HG03097 (cell line): ENCODE measurements at regions not wholly inside any gene's neighbourhood (a gene's known extent, or its start where the extent isn't known, plus 50 kb on each side); places are given as distances from the start of the nearest gene placed in this dataset.
"Not testable (repeated sequence)": the region's sequence is repeated elsewhere in the genome, so short reads cannot be mapped to it uniquely, and the experiment has no call there.

Experiments used
- ATAC-seq: cut with Tn5 transposase; IDR thresholded peaks from one replicate; pipeline ENCODE4 v1.9.1; 2021; ENCODE audit not compliant: unreplicated experiment, low FRiP score

DNA sequence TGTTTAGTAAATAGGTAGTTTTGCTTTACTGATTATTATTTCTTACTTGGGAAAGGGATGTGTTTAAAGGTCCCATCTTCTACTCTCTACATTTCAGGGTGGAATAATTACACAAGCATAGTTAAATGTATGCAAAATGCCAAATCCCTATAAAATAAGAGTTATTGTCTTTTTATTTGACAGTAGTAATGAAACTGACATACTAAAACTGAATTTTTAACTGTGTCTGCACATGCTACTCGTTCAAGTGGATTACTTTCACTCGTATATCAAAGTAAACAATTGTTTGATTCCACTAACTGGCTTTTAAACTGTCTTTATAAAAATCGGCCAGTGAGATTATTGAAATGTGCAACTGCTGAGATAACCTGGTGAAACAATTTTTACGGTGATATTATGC, 602.9 kb upstream of the ADGRB3 start:
- ATAC-seq: no peak

DNA sequence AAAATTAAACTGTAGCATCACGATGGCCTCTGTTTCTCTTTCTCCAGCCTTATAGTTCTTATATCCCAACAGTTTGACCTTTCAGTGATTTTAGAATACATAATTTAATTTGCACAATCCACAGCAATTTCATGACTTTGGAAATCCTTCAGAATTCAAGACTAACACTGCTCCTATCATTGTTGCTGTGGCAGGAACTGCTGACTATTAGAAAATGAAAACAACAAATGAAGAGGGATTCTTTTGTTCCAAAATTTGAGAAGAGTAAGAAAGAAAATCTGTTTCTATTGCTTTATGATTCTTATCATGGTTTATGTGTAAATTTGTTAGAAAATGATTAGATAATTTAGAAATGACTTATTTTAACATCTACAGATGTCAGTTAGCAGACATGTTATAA, 604.0 kb upstream of the ADGRB3 start:
- no peak for ATAC-seq

DNA sequence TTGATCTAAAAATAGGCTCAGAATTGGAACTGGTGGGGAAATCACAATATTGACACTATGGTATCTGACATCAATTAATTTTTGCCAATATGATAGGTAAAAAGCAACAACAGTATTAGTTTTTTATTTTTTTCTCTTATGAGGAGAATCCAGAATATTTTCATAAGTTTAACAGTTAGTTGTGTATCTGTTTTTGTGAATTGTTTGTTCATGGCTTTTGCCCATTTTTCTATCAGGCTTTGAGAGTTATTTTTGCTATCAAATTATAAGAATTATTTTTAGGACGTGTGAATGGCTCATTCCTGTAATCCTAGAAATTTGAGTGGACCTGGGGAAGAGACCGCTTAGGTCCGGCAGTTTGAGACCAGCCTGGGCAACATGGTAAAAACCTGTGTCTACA, 608.6 kb upstream of the ADGRB3 start:
- no peak for ATAC-seq

DNA sequence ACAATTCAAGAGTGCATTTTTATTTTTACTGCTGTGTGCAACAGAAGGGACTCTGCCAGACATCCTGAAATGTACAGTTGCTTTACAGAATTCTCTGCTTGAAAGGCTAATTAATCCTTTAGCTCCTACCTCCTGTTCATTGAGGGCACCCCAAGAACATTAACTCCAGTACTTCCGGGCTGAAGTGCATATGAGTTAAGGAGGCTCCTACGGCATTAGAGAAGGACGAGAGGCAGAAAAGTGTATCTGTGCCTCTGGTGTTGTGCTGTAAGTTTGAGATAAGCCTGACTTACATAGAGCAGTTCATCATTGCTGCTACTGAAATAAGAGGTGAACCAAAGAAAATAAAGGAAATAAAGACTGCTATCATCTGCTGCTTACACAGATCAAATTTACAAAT, 609.3 kb upstream of the ADGRB3 start:
- no peak for ATAC-seq

DNA sequence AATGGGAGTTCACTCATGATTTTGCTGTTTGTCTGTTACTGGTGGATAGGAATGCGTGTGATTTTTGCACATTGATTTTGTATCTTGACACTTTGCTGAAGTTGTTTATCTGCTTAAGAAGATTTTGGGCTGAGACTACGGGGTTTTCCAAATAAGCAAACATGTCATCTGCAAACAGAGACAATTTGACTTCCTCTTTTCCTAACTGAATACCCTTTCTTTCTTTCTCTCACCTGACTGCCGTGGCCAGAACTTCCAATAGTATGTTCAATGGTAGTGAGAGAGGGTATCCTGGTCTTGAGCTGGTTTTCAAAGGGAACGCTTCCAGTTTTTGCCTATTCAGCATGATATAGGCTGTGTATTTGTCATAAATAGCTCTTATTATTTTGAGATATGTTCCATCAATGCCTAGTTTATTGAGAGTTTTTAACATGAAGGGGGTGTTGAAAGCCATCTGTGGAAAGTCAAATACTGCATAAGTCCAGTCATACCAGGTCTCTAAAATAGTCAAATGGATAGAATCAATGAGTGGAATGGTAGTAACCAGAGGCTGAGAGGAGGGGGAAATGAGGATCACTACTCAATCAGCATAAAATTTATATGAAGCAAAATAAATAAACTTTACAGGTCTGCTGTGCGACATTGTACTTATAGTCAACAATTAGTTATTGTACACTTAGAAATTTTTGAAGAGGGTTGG, 610.4 kb upstream of the ADGRB3 start:
- no peak for ATAC-seq

DNA sequence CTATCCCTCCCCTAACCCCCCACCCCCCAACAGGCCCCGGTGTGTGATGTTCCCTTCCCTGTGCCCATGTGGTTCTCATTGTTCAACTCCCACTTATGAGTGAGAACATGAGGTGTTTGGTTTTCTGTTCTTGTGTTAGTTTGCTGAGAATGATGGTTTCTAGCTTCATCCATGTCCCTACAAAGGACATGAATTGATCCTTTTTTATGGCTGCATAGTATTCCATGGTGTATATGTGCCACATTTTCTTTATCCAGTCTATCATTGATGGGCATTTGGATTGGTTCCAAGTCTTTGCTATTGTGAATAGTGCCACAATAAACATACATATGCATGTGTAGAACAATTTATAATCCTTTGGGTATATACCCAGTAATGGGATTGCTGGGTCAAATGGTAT, 612.1 kb upstream of the ADGRB3 start:
- ATAC-seq: not testable (repeated sequence)

DNA sequence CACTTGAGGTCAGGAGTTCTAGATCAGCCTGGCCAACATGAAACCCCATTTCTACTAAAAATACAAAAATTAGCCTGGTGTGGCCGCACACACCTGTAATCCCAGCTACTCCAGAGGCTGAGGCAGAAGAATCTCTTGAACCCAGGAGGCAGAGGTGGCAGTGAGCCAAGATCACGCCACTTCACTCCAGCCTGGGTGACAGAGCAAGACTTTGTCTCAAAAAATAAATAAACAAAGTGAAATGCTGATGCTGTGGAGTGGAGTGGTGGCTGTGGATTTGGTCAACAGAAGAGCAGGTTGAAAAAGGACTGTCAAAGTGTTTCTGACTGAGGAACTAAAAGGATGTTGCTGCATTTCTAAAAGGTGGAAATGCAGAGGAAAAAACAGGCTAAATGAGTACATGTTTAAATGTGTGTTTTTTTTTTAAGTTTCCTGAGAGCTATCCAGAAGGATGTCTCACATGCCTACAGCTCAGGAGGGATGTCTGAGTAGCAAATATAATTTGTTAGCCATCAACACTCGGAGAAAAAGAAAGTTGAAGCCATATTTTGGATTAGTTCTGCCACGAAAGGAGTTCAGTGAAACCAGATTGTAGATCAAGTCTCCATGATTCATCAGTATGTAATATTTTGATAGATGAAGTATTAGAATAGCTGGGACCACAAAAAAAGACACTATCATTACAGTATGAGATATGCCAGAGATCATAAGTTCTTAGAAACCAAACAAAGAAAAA, 621.1 kb upstream of the ADGRB3 start:
- ATAC-seq: no peak

DNA sequence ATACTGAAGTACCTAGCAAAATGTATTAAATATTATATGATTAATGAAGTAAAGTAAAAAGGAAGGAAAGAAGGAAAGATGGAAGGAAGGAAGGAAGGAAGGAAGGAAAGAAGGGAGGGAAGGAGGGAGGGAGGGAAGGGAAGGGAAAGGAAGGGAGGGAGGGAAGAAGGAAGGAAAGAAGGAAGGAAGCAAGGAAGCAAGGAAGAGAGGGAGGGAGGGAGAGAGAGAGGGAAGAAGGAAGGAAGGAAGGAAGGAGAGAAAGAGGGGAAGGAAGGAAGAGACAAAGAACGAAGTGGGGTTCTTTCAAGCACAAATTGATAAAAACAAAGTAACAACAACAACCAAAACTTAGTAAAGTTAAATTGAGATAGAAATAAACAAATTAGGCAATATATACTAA, 622.3 kb upstream of the ADGRB3 start:
- ATAC-seq: no peak

DNA sequence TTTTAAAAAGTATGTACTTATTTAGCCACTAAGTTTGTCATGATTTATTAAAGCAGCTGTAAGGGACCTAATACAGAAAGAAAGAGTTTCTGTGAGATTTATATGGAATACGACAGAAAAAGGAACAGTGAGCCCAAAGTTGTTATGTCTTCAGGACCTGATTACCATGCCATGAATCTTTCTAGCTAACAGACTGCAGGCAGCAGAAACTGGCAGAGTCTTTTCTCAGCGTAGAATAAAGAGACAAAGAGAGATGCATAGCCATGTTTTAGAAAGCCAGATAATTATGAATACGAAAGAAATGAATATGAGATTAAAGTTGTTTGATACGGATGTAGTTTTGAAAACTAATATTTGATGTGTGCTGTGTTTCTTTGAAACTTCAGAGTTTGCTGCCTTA, 624.1 kb upstream of the ADGRB3 start:
- ATAC-seq: no peak

DNA sequence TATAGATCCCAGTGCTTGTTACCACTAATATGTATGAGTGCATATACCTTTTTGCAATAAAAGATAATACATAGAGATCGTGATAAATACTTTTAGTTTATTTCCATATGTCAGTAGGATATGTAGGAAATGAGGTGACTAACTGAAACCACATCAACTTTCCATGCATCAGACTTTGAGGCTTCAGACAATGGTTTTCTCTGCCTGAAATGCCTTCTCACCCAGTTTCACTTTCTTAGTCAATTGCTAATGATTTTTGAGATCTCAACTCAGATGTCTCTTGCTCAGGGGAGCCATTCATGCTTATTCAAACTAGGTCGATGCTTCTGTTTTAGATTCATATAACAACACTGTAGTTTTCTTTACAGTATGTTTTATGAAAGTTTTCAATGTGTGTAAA, 626.6 kb upstream of the ADGRB3 start:
- ATAC-seq: no peak

DNA sequence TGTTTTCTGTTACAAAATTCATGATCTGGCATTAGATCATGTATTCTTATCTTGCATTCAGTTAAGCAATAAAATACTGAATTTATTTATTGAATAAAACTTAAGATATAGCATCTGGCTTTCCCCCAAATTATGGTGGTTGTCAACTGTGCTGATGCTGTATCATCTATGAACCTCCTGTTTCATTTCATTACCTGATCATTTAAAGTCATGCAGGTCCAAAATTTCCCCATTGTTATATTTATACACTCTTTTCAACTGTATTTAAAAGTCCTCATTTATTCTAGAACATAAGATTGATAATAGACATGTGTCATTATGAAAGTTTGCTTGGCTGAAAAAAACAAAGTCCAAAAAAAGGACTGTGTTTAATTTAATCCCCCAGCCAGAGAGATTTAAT, 627.4 kb upstream of the ADGRB3 start:
- ATAC-seq: no peak

DNA sequence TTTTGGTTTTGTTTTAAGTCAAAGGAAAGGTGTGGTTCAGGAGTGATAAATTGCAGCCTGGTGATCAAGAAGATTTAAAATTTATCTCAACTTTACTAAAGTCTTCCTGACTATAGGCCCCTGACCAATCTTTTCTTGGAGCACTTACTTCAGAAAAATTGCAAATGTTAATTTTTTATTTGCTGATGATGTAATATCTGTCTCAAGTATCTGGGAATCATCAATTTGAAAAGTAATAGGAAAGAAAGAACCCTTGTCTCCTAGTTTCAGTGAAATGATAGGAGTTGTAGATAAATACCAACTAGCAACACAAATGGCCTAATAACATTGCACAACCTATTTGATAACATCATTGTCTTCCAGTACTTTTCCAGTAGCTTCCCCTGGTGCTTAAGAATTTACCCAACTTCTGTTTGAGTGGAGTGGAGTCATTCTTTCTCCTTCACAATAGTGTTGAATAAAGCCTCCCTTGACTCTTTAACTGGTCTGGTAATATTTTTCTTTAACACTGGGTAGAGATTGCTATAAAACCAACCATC, 648.3 kb upstream of the ADGRB3 start:
- no peak for ATAC-seq

DNA sequence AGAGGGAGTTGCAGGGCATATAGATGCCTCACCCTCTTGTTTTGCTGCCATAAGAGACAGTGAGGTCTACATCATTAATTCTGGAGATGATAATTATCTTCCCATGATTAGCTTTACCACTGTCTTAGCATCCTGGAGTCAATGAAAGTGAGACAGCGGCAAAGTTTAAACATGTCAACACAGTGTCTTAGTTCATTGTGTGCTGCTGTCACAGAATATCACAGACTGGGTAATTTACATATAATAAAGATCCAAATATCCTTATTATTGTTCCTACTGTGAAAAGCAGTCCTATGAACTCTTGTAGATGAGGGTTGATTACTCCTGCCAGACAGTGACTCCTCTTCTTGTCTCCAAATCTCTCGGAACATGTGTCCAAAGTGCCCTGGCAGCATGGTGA, 658.6 kb upstream of the ADGRB3 start:
- no peak for ATAC-seq

DNA sequence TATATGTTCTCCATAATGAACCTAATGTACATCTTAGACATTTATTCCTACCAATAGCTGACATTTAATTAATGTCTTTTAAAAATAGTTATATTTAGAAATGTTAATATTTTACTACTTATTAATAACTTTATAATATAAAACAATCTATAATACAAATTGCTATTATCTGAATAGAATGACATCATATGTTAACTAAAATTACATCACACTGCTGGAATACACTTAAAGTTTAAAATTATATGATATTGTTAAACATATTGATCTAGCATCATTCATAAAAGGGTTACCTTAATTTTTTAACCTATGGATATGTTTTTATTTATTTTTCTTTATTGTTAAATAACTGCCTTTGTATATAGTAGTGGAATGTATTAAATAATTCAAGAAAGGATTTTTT, 660.2 kb upstream of the ADGRB3 start:
- ATAC-seq: no peak

DNA sequence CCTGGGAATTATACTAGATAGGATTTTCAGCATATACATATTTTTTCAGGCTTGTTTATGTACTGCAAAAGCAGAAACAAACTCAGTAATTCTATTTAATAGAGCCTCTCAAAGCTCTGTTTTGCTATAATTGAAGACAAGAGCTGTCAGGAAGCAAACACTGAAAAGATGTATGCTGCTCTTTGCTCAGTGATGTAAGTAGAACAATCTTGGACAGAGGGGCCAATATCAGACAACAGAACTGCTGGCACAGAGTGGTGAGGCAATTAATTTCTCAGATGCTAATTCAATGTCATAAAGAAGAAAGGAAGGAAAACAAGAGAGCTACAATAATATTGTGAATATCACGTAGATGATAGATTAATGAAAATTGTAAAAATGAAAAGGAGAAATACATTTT, 663.3 kb upstream of the ADGRB3 start:
- ATAC-seq: no peak

DNA sequence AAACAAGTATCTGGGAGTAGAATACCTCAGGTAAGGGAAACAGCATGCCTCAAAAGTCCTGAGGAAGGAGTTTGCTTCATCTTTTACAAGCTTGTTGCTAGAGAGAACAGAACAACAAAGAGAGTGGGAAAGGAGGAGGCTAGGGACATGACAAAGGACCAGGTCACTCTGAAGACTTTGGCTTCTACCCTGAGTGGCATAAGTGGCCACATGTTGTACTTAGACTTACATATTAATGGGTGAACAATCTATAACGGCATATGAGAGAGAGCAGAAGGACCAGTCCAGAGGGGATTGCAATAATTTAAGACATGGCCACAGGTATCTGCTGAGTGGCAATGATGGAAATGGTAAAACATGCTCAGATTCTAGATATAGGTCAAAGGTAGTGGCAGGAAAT, 668.3 kb upstream of the ADGRB3 start:
- ATAC-seq: no peak

DNA sequence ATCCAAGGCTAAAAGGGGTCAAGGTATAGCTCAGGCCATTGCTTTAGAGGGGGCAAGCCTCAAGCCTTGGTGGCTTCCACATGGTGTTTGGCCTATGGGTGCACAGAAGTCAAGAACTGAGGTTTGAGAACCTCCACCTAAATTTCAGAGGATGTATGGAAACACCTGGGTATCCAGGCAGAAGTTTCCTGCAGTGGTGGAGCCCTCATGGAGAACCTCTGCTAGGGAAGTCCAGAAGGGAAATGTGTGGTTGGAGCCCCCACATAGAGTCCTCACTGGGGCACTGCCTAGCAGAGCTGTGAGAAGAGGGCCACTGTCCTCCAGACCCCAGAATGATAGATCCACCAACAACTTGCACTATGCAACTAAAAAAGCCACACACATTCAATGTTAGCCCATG, 678.7 kb upstream of the ADGRB3 start:
- no peak for ATAC-seq

DNA sequence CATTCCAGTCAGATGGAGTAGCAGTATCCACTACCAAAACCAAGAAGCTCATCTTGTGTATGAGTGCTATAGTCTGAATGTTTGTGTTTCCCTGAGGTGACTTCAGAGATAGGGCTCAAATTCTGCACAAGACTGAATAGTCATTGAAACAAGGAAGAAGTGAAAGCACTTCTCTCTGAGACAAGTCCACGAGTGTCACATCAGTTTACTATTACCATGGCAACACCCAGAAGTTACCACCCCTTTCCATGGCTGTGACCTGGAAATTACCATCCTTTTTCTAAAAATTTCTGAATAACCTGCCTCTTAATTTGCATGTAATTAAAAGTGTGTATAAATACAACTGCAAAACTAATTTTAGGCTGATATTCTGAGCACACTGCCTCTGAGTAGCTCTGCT, 682.1 kb upstream of the ADGRB3 start:
- no peak for ATAC-seq

DNA sequence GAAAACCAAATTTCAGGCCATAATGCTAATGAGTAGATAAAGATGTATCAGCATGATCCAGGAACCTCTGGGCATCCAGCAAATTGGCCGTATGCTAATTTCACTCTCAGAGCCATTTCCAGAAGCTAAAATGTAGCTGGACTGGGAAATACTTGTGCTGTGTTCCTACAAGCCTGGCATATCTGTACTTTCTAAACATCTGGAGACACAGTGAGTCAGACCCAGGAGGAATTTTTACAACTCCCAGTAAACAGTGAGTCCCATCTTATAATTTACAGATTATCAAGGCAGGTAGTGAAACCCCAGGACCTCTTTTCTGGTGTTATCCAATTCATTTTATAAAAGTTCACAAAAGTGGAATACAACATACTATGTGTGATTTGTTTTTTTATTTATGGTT, 683.0 kb upstream of the ADGRB3 start:
- ATAC-seq: no peak

DNA sequence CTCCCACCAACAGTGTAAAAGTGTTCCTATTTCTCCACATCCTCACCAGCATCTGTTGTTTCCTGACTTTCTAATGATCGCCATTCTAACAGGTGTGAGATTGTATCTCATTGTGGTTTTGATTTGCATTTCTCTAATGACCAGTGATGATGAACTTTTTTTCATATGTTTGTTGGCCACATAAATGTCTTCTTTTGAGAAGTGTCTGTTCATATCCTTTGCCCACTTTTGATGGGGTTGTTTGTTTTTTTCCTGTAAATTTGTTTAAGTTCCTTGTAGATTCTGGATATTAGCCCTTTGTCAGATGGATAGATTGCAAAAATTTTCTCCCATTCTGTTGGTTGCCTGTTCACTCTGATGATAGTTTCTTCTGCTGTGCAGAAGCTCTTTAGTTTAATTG, 687.3 kb upstream of the ADGRB3 start:
- ATAC-seq: not testable (repeated sequence)

DNA sequence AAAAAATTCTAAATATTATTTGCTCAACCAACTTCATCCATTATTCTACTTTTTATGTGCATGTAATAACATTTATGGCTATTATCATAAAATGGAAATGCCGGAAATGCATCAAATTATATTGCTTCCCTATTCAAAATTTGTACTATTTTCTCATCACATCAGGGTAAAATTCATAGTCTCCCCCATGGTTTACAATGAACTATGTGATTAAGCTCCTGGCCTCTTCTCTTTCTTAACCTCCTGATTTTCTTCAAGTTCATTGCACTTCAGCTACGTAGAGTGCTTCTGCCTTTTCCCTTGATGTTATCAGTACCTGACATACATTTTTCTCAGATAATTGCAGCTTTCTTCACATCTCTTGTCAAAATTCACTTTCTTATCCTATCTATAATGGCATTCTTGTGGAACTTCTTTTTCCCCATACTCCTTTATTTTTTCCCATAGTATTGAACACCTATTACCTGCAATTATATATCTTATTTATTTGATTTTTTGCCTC, 699.1 kb upstream of the ADGRB3 start:
- no peak for ATAC-seq

DNA sequence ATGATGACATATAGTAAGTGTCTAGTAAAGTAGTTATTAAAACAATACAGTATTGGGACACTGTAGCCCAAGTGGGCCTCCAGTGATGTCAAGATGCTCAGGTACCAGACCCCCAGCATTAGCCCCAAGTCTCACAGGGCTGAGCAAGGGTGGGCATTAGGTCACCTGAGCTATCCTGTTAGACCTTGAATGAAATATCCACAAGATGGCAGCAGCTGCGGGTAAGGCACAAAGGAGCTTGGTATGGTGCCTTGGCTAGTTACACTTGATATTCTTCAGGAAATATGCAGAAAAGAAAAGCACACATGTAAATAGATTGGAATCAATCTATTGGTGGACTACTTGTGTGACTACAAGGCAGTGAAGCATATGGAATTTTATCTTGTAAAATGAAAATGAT, 701.8 kb upstream of the ADGRB3 start:
- no peak for ATAC-seq
